ENCODE measurements at regions not wholly inside any gene's neighbourhood (a gene's known extent, or its start where the extent isn't known, plus 50 kb on each side); places are given as distances from the start of the nearest gene placed in this dataset.

GRCh38 chr4:58843455-58843854, 1733.3 kb upstream of the IGFBP7 start:
- no peak for TF ChIP-seq POLR2A (IDR thresholded peaks at IDR 0.05)
- TF ChIP-seq CTCF (IDR thresholded peaks at IDR 0.05) = no peak
- no peak for TF ChIP-seq EP300 (IDR thresholded peaks at IDR 0.05)
